T-helper 17 cell (primary cell): ENCODE measurements at regions not wholly inside any gene's neighbourhood (a gene's known extent, or its start where the extent isn't known, plus 50 kb on each side); places are given as distances from the start of the nearest gene placed in this dataset.

Source experiments
- ATAC-seq: fragments of 150-1000 bp; cut with Tn5 transposase; 2 replicates; pipeline ENCODE4 v1.10.0; 2021; ENCODE audit warnings: mild to moderate bottlenecking, moderate library complexity
- DNase-seq, 3 donors: peaks; one replicate each; pipeline versions ENCODE4 v3.0.0 to v3.0.0-alpha.2; 2020 to 2021
- H3K9me3 ChIP-seq: one replicate; pipeline ENCODE4 v1.7.0; 2013; ENCODE audit warnings: low read length, mild to moderate bottlenecking; ENCODE audit not compliant: control insufficient read depth, poor library complexity, severe bottlenecking
- H3K27ac Mint-ChIP-seq: one replicate; pipeline ENCODE4 v1.8.0; 2022; ENCODE audit warnings: mild to moderate bottlenecking, moderate library complexity, mixed read lengths
- H3K27me3 Mint-ChIP-seq: one replicate; pipeline ENCODE4 v1.8.0; 2022; ENCODE audit warnings: mixed read lengths
- H3K36me3 Mint-ChIP-seq: one replicate; pipeline ENCODE4 v1.8.0; 2022; ENCODE audit warnings: low read depth, mixed read lengths
- H3K4me1 Mint-ChIP-seq: one replicate; pipeline ENCODE4 v1.8.0; 2022; ENCODE audit warnings: mild to moderate bottlenecking, mixed read lengths
- H3K4me3 Mint-ChIP-seq: one replicate; pipeline ENCODE4 v1.8.0; 2022; ENCODE audit warnings: mild to moderate bottlenecking, moderate library complexity, mixed read lengths

DNA sequence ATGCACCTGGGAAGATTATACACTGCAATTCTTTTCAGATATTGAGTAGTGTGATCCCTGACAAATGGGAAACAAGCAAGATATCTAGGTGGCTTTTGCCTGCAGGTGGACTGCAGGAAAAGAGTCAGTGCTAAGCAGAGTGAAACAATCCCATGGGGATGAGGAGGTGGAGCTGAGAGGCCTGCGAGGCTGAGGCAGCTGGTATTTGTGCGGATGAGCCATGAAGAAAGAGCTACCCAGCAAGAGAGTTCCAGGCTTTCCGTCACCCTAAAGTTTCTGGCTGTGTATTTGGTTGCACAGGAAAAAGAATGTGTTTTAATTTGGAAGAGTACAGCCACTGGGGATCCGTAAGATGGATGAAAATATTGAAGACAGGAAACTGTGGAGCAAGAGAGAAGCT, 714.1 kb upstream of the COBL start:
- no peak for ATAC-seq
- DNase-seq, result no peak
- no peaks in the 10 kb centered on the region for H3K36me3 Mint-ChIP-seq
- H3K27ac Mint-ChIP-seq, result no peak overlapping the region
- no peak overlapping the region for H3K4me3 Mint-ChIP-seq
- no peaks in the 10 kb centered on the region for H3K4me1 Mint-ChIP-seq
- H3K27me3 Mint-ChIP-seq, result no peaks in the 10 kb centered on the region
- no peaks in the 10 kb centered on the region for H3K9me3 ChIP-seq

DNA sequence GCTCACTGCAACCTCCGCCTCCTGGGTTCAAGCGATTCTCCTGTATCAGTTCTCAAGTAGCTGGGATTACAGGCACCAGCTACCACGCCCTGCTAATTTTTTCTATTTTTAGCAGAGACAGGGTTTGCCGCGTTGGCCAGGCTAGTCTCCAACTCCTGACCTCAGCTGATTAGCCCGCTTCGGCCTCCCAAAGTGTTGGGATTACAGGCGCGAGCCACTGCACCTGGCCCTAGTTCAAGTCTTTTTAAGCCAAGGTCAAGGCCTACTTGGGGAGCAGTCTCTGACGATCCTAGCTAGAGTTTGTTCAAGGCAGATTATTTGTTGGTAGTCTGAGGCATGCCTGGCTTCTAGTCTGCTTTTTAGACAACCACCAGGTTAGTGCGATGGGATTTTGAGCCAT, 709.5 kb upstream of the COBL start:
- no peaks in the 10 kb centered on the region for H3K4me1 Mint-ChIP-seq
- no peak overlapping the region for H3K4me3 Mint-ChIP-seq
- no peak overlapping the region for H3K27ac Mint-ChIP-seq
- ATAC-seq (no peak), DNase-seq (no peak)
- no peaks in the 10 kb centered on the region for H3K27me3 Mint-ChIP-seq
- H3K9me3 ChIP-seq, result no peaks in the 10 kb centered on the region
- H3K36me3 Mint-ChIP-seq, result no peaks in the 10 kb centered on the region

DNA sequence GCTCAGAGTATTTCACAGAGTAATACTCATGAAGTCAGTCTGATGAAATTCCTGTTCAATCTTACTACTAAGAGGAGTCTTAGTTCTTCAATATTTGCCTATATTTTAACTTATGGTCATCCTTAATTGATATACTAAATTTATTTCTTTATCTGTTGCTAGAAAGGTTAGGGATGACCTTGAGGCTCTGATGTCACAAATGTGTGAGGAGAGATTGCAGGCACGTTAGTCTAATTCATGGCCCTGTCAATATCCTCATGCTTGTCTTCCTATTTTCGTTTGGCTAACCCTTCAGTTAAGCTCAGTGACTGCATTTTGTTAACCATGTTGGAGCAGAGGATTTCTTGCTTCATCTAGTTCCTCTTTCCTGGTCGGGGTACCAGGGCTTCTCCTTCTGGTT, 704.7 kb upstream of the COBL start:
- DNase-seq (no peak), ATAC-seq (no peak)
- Mint-ChIP-seq H3K4me1 (no peaks in the 10 kb centered on the region), H3K36me3 (no peaks in the 10 kb centered on the region), H3K4me3 (no peak overlapping the region), H3K27ac (no peak overlapping the region), H3K27me3 (no peaks in the 10 kb centered on the region)
- H3K9me3 ChIP-seq, result no peaks in the 10 kb centered on the region

DNA sequence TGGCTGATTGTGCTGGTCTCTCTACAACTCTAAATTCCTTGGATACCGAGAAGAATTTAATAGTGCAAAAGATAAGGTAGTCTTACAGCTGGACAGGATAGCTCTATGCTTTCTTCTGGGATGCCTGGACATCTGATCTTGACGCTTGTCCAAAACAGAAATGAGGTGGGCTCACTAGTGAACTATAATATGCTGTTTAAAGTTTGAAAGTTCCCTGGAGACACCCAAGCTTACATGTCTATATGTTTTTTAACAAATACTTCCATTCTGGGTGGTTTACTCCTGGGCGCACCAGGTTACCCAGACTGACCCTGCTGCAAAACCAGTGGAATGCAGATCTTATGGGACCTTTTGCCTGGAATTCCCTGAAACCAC, 702.1 kb upstream of the COBL start:
- H3K27me3 Mint-ChIP-seq, result no peaks in the 10 kb centered on the region
- DNase-seq (no peak), ATAC-seq (no peak)
- H3K27ac Mint-ChIP-seq, result no peak overlapping the region
- H3K9me3 ChIP-seq, result no peaks in the 10 kb centered on the region
- H3K4me3 Mint-ChIP-seq, result no peak overlapping the region
- no peaks in the 10 kb centered on the region for H3K36me3 Mint-ChIP-seq
- H3K4me1 Mint-ChIP-seq, result no peaks in the 10 kb centered on the region

DNA sequence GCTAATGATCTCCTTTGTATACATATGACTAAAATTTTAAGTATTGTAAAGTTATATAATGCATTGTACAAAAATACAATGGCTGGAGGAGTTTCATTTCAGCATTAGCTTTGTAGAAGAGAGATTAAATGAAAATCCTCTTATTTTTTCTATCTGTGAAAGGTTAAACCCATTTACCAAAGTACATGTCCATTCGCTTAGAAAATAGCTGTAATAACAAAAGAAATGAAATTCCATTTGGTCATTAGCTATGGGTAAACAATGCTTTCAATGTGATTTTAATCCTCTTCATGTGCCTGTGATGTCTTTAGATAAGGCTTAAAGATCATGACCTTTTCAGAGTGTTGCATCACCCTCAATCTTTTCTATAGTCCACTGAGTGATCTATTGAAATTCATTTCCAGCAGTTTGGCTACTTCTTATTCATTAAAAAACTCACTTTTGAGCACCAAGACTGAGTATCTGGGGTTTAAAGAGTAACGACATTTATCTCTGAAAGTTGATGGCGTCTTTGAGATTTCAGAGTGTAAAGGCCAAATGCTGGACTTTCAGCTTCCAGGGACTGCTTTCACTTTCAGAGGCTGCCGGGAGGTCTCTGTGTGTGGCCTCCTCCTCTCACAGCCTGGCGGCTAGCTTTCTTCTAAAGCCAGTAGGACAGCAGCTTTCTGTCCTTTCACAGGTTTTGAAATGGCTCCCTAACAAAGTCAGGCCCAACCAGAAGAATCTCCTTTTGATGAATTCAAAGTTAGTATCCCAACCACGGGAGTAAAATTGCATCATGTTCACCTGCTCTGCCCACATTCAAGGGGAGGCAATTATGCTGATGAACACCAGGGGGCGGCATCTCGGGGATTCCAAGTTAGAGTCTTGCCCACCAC, 701.4 kb upstream of the COBL start:
- H3K9me3 ChIP-seq, result no peaks in the 10 kb centered on the region
- Mint-ChIP-seq H3K4me1 (no peaks in the 10 kb centered on the region), H3K27me3 (no peaks in the 10 kb centered on the region), H3K27ac (no peak overlapping the region), H3K4me3 (no peak overlapping the region), H3K36me3 (no peaks in the 10 kb centered on the region)
- no peak for DNase-seq
- ATAC-seq, result no peak

DNA sequence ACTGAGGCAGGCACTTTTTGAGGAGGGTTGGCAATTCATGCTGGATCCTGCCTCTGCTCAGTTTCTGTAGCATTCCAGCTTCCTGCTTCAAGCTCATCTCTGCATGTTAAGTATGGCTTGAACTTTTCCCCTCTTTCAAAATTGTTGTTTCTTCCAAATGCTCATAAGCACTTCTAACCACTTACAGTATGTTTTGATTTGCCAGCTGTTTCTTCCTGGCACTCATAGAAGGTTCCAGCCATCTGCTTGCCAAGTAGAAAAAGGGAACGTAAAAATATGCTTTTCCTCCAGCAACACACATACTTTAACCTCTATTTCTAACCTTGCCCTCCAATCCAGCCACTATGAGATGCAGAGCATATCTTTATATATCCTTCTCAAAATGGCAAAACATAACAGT, 692.6 kb upstream of the COBL start:
- no peaks in the 10 kb centered on the region for H3K27me3 Mint-ChIP-seq
- ATAC-seq (no peak), DNase-seq (no peak)
- peaks cover 4% of the 10 kb centered on the region for H3K9me3 ChIP-seq
- H3K36me3 Mint-ChIP-seq, result no peaks in the 10 kb centered on the region
- no peak overlapping the region for H3K27ac Mint-ChIP-seq
- H3K4me3 Mint-ChIP-seq, result no peak overlapping the region
- no peaks in the 10 kb centered on the region for H3K4me1 Mint-ChIP-seq

DNA sequence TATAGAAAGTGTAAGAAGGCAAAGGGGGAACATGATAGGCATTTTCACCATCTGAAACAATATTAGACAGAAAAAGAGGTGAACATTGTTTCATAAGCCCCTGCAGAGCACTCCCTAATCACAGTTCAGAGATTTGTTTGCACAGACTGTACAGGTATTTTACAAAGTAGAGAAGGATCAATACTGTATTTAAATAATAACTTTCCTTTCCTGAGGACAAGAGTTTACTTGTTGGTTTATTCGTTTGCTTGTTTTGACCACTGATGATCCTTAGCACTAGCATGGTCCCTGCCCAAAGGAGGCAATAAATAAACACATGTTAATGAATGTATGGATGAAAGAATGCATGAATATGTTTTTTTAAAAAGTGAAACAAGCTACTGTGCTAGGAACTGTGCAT, 690.1 kb upstream of the COBL start:
- Mint-ChIP-seq H3K27ac (no peak overlapping the region), H3K36me3 (no peaks in the 10 kb centered on the region), H3K27me3 (no peaks in the 10 kb centered on the region), H3K4me1 (no peaks in the 10 kb centered on the region), H3K4me3 (no peak overlapping the region)
- H3K9me3 ChIP-seq, result peaks cover 4% of the 10 kb centered on the region
- DNase-seq (no peak), ATAC-seq (no peak)

DNA sequence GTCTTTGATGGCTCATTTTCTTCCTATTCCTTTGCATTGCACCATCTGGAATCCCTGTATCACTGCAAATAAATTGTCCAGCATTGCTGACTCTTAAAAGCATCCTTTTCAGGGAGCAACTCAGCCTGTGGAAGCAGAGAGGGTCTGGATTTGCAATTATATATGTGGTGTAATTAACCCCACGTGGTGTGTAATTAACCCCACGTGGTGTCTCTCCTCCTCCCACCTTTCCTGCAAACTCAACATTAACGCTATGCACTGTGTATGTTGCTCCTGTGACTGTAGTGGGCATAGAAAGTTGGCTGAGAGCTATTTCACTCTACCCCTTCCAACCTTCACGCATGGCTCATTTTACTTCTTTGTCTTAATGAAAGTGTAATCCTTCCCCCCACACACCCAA, 689.0 kb upstream of the COBL start:
- no peaks in the 10 kb centered on the region for H3K27me3 Mint-ChIP-seq
- no peaks in the 10 kb centered on the region for H3K36me3 Mint-ChIP-seq
- H3K4me3 Mint-ChIP-seq, result no peak overlapping the region
- no peak for ATAC-seq
- DNase-seq, result no peak
- no peak overlapping the region for H3K27ac Mint-ChIP-seq
- H3K9me3 ChIP-seq, result peaks cover 4% of the 10 kb centered on the region
- no peaks in the 10 kb centered on the region for H3K4me1 Mint-ChIP-seq

DNA sequence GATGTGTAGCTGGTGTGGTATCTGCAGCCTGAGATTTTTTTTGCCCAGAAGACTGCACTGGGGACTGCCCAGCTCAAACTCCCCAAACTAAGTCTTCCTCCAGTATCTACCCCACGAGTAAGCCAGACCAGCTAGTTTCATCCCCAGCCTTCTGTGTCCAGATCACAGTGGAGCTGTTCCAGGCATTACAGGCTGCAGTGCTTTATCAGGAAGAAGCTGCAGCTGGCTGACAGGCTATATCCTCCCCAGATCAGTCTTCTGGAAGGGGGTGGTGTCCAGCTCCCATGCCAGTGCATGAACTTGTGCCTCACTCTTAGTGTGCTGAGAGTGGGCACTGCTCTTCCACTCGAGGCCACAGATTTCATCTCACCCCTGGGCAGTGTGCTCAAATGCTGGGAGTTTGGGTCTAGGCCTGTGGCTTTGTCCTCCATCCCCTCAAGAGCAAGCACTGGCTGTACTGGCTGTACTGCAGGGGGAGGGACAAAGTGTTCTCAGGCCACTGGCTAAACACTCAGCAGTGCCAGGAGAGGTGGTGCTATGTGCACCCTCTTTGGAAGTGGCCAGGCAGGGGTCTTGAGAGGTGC, 679.1 kb upstream of the COBL start:
- H3K36me3 Mint-ChIP-seq, result no peaks in the 10 kb centered on the region
- no peak for DNase-seq
- no peak for ATAC-seq
- H3K9me3 ChIP-seq, result no peaks in the 10 kb centered on the region
- H3K27ac Mint-ChIP-seq, result no peak overlapping the region
- no peak overlapping the region for H3K4me3 Mint-ChIP-seq
- no peaks in the 10 kb centered on the region for H3K27me3 Mint-ChIP-seq
- H3K4me1 Mint-ChIP-seq, result no peaks in the 10 kb centered on the region

DNA sequence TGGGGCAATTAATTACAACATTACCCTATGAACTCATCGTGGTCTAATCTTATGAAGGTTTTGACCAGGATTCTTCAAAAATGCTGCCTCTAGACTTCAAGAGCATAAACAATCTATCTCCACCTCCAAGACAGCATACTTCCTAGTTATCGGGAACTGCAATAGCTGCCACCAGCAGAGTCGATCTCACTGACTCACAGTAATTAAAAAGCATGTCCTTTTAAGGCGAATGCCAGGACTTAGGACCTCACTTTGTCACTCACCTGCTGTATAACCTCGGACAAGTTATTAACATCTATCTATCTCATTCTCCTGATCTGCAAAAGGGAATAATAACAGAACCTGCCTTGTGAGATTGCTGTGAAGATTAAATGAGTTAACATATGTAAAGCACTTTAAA, 666.0 kb upstream of the COBL start:
- Mint-ChIP-seq H3K36me3 (no peaks in the 10 kb centered on the region), H3K27ac (no peak overlapping the region), H3K4me1 (no peaks in the 10 kb centered on the region), H3K27me3 (no peaks in the 10 kb centered on the region), H3K4me3 (no peak overlapping the region)
- ATAC-seq (no peak), DNase-seq (no peak)
- no peaks in the 10 kb centered on the region for H3K9me3 ChIP-seq

DNA sequence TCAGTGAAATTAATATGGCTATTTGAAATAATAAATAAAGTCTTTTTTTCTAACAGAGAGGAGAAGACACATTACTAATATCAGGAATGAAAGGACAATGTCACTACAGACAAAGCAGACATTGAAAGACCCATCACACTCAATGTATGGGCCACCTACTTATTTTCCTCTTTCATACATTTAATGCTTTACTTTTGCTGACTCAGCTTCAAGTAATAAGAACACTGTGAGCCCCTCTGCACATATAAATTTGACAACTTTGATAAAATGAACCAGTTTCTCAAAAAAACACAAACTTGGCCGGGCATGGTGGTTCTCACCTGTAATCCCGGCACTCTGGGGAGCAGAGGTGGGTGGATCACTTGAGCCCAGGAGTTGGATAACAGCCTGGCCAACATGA, 664.2 kb upstream of the COBL start:
- DNase-seq (no peak), ATAC-seq (no peak)
- no peaks in the 10 kb centered on the region for H3K9me3 ChIP-seq
- Mint-ChIP-seq H3K27me3 (no peaks in the 10 kb centered on the region), H3K27ac (no peak overlapping the region), H3K36me3 (no peaks in the 10 kb centered on the region), H3K4me1 (no peaks in the 10 kb centered on the region), H3K4me3 (no peak overlapping the region)

DNA sequence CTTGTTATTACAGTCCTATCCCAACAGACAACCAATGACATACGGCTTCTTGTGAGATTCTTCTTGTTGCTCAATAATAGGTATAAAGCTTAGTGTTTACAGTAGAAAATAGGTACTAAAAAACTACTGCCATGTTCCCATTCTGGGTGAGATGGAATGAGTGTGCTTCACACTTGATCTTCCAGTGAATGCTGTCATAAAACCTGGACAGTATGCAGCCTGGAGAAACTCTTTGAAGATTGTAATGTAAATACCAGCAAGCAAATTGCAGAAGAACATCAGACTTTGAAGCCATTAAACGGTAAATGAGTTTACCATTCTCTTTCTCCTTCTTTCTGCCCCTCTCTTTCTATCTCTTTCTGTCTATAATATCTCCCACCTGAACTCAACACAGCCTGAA, 663.7 kb upstream of the COBL start:
- DNase-seq, result no peak
- H3K36me3 Mint-ChIP-seq, result no peaks in the 10 kb centered on the region
- ATAC-seq, result no peak
- H3K9me3 ChIP-seq, result no peaks in the 10 kb centered on the region
- no peaks in the 10 kb centered on the region for H3K27me3 Mint-ChIP-seq
- no peaks in the 10 kb centered on the region for H3K4me1 Mint-ChIP-seq
- no peak overlapping the region for H3K27ac Mint-ChIP-seq
- no peak overlapping the region for H3K4me3 Mint-ChIP-seq

DNA sequence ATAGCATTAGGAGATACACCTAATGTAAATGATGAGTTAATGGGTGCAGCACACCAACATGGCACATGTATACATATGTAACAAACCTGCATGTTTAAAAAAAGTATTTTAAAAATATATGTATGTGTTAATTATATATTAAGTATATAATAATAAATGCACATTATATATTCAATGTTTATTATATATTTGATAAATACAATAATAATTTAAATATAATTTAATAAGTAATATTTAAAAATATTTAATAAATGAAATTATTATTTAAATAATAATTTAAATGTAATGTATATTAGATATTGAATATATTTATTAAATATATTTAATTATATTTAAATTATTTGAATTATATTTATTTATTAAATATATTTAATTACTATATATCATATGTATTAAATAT, 661.3 kb upstream of the COBL start:
- H3K4me1 Mint-ChIP-seq, result no peaks in the 10 kb centered on the region
- H3K9me3 ChIP-seq, result no peaks in the 10 kb centered on the region
- H3K27me3 Mint-ChIP-seq, result no peaks in the 10 kb centered on the region
- no peaks in the 10 kb centered on the region for H3K36me3 Mint-ChIP-seq
- H3K4me3 Mint-ChIP-seq, result no peak overlapping the region
- no peak overlapping the region for H3K27ac Mint-ChIP-seq
- ATAC-seq (no peak), DNase-seq (no peak)

DNA sequence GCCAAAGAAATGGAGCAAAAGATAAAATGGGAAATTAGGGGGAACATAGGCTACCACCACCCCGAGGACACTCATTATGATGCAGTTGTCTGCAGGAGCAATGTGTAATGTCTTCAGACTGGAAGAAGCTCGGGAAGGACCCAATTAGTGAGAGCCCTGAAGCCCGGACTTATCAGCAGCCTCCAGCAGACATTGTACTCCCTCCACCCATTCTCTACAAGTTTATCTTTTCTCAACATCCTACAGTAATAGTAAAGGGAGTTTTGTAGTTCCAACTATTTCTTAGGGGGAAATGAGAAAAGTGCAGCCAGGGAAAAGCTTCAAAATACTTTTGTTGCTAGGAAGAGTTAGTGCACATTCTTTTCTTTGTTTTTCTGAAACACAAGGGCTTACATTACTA, 657.3 kb upstream of the COBL start:
- ATAC-seq (no peak), DNase-seq (no peak)
- Mint-ChIP-seq H3K4me3 (no peak overlapping the region), H3K4me1 (no peaks in the 10 kb centered on the region), H3K36me3 (no peaks in the 10 kb centered on the region), H3K27ac (no peak overlapping the region), H3K27me3 (no peaks in the 10 kb centered on the region)
- no peaks in the 10 kb centered on the region for H3K9me3 ChIP-seq
